Stimulated activated CD8-positive, alpha-beta memory T cell treated with anti-CD3 and anti-CD28 coated beads, Interleukin-4, amount 100 ng/mL, for 48 hours (primary cell): ENCODE measurements at regions not wholly inside any gene's neighbourhood (a gene's known extent, or its start where the extent isn't known, plus 50 kb on each side); places are given as distances from the start of the nearest gene placed in this dataset.
"Not testable (repeated sequence)": the region's sequence is repeated elsewhere in the genome, so short reads cannot be mapped to it uniquely, and the experiment has no call there.

Source experiments
- DNase-seq: peaks from one replicate; pipeline ENCODE4 v3.0.0-alpha.2; 2020

GRCh38 chr6:119938752-119939151 lies 589.2 kb upstream of the MAN1A1 start:
- DNase-seq = no peak

GRCh38 chr6:119934816-119935215 lies 585.3 kb upstream of the MAN1A1 start:
- DNase-seq = no peak

DNA sequence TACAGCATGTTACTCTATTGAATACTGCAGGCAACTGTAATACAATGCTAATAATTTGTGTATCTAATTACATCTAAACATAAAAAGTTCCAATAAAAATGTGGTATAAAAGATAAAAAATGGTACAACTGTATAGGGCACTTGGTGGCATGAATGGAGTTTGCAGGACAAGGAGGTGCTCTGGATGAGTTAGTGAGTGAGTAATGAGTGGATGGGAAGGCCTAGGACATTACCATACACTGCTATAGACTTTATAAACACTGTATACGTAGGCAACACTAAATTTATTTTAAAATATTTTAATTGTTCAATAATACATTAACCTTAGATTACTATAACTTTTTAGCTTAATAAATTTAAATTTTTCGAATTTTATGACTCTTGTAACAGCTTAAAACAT lies 579.6 kb upstream of the MAN1A1 start:
- no peak for DNase-seq

DNA sequence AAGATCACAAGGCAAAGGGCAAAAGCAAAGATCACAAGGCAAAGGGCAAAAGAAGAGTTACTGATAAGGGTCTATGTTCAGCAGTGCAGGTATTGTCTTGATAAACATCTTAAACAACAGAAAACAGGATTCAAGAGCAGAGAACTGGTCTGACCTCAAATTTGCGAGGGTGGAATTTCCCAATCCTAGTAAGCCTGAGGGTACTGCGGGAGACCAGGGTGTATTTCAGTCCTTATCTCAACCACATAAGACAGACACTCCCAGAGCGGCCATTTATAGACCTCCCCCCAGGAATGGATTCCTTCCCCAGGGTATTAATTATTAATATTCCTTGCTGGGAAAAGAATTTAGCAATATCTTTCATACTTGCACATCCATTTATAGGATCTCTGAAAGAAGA lies 575.3 kb upstream of the MAN1A1 start:
- DNase-seq = not testable (repeated sequence)

GRCh38 chr6:119922814-119923213 lies 573.3 kb upstream of the MAN1A1 start:
- DNase-seq = no peak

- DNase-seq = no peak
These were observed 572.0 kb upstream of the MAN1A1 start for GRCh38 chr6:119921491-119922010.

GRCh38 chr6:119917186-119917585 lies 567.6 kb upstream of the MAN1A1 start:
- no peak for DNase-seq

DNA sequence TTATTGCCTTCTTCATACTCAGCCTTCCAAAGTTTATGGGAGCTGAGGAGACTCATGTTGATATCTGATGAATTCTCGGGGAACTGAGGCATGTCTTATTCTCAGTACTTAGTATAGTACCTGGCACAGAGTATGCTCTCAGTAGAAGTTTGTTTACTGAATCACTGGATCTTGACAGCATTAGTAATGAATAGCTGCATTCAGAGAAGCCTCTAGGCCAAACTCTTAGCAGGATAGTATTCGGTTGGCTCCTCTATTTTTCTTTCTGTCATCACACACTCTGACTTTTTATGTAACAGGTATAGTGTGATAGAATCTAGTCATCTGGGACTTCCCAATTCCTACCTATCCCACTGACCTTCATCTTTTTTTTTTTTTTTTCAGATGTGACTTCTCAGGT lies 566.4 kb upstream of the MAN1A1 start:
- DNase-seq = no peak

DNA sequence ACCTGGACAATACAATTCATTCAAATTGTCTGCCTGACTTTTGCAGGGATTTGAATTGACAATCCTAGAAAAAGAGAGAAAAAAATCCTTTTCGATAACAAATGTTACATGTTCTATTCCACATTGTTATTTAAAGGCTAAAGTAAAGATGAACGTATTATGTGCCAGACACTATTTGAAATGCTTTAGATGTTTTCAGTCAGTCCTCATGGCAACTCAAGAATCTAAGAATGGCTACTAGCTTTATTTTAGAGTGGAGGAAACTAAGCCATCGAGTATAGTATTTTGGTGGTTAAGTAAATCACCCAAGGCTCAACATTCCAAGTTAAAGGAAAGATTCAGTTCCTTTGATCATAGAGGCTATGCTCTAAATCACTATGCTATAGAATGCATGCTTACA lies 558.6 kb upstream of the MAN1A1 start:
- no peak for DNase-seq

GRCh38 chr6:119902681-119903080 lies 553.1 kb upstream of the MAN1A1 start:
- no peak for DNase-seq

DNA sequence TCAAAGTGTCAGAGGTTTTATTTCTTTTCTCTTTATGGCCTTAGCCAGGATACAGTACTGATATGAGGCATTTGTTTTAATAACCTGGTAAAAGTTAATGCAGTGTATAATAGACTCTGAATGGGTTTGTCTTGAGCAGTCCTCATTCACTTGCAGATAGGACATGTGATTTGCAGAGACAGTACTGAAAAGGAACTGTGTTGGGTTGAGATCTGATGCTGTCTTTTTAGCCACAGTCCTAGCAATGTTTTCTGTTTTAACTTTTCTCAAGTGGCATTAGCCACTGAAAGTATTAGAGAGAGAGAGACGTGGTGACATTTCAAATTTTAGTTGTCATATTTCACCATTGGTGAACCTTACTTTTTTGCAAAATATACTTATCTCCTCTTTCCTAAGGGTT lies 547.2 kb upstream of the MAN1A1 start:
- no peak for DNase-seq

- DNase-seq = no peak
These were observed 546.1 kb upstream of the MAN1A1 start for GRCh38 chr6:119895626-119896025.

DNA sequence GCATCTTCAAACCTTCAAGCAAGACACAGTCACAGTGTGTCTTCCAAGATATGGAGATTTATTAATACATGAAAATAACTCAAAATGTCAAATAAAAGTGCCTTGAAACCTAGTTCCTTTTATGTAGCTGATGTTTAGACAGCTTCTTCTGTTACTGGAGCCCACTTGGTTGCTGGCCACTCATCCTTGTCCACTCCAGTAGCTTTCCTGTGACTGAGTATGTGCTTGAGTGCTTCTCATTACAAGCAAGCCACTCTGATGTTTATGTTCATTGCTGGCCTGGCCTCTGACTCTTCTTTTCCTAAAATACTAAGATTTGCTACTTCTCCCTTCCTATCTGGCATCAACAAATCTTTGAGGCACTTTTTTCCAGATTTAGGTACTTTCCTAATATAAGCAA lies 545.2 kb upstream of the MAN1A1 start:
- DNase-seq = no peak

GRCh38 chr6:119891644-119892043 lies 542.1 kb upstream of the MAN1A1 start:
- DNase-seq = no peak

GRCh38 chr6:119891206-119891605 lies 541.6 kb upstream of the MAN1A1 start:
- DNase-seq = no peak

DNA sequence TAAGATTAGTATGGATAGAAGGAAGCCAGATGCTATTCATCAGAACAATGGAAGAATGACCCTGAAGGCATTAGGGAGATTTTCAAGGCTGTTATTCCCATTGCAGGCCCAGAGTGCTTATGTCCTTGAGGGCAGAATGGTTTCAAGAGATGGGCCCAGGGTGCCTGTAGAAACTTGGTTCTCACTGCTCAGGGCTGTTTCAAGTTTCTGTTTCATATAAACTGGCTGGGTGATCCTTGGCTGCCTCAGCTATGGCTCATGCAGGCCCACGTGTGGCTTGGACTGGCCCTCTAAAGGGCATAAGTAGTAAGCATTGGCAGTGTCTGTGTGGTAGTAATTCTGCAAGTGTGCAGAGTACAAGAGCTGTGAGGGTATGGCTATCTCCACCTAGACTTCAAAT lies 540.9 kb upstream of the MAN1A1 start:
- no peak for DNase-seq

- DNase-seq = no peak
These were observed 538.1 kb upstream of the MAN1A1 start for GRCh38 chr6:119887666-119888065.

DNA sequence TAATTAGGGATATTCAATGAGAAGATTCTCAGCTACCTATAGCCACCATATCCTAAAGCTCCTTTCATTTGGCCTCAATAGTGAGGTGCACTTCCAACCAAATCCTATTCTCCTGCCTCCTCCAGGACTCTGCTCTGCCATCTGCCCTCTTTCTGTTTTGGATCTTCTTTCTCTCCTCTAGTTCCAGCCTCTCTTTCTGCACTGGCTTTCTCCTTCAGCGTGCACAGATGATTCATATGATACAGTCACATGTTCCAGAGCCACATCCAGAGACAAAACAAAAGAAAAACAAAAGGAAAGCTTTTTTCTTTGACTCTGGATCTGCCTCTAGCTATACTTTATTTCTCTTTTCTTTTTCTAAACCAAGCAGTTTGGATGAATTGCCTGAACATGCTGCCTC lies 531.9 kb upstream of the MAN1A1 start:
- DNase-seq = no peak

DNA sequence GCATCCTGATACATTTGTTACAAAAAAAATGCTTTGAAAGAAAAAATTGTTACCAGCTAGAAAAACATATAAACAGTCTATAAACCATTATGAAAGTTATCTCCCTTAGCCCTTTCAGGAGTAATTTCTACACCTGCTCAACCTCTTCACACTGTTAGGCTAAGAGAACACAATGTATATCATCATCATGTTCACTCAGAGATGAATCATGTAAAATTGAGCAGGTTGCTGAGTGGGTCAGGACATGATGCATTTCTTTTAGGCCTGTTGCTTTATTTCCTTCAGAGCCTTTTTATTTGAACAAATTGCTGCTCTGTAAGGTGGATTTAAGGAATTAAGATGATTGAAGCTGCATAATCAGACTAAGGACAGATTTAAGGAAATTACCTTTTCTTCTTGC lies 531.3 kb upstream of the MAN1A1 start:
- no peak for DNase-seq

DNA sequence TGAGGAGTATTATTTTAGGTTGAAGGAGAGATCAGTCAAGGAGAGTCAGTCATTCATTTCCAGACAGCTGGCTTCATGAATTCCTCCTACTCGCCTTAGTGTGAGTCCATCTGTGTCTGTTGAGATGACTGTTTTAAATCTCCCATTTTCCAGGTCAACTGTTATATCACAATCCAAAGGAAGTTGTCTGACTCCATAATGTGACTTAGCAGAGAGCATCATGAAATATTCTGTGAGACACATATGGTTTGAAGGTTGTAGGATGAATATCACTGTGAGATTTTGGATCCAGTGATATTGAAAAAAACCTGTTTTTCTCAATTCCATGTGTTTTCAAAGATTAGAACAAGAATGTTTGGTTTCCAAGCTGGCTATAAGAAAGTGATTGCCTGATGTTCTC lies 530.2 kb upstream of the MAN1A1 start:
- DNase-seq = no peak

- no peak for DNase-seq
These were observed 524.8 kb upstream of the MAN1A1 start for GRCh38 chr6:119874381-119874780.

GRCh38 chr6:119873107-119873506 lies 523.5 kb upstream of the MAN1A1 start:
- DNase-seq = no peak

DNA sequence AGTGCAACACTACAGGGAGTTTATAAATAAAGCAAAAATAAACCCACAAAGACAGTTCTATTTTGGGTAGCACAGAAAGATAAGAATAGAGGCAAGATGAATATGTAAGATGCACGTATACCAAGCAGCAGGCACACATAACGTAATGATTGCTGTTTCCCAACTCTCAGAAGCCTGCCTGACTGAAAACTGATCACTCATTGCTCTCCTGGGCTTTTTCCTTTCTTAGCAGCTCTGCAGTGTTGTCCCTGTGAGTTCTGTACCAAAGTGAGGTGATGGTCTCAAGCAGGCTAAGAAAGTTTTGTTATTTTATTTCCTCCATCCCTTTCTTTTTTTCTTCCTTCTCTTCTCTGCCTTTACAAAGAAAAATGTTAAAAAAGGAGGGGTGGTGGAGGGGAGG lies 522.0 kb upstream of the MAN1A1 start:
- no peak for DNase-seq

DNA sequence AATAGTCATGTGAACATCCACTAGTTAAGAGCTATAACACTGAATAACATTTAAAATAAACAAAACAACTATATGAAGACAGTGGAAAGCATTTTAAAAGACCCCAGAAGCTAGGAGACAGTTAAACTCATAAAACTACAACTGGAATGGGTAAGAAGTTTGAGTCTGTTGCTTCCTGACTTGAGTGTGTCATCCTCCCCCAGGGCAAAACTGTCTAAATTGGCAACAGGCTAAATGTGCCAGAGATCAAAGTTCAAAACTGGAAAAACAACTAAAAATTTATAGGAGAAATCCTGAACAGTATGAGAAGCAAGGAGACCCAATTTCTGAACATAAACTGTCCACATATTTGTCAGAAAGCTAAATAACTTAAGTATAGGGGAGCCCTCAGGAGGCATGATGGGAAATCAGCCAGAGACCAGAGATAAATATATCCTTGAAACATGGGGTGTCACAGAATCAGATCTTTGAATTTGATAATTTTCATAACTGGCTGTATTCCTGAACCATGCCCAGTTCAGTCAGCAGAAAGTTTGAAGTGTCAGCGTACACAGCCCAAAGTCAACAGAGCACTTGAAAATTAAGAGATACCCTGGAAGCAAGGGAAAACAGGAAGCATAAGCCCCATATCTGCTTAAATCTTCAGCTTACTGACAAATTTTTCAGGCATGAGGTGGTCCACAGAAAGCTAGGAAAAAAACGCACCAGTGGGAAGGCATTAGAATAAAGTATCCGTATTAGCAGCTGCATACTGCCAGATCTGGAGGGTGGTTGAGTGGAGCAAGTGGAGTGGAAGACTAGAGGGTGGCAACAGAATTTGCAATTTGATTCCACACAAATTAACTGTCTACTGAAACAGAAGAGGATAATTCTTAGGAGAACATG lies 516.1 kb upstream of the MAN1A1 start:
- no peak for DNase-seq

DNA sequence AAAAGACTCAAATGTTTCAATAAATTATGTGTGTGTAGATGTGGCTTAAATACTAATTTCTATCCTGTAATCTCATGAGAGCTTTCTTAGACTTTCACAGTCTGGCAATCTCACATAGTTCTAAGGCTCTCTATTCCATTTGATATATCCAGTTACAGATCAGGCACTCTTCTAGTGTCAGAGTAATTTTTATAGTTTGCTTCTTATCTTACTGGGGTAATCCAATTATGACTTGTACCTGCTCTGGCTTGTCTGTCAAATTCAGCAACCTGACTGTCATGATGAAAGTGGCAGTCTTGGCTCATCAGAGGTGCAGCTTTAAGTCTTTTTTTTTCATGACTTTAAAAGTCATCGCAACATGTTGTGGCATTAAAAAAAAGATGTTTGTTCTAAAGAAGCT lies 513.2 kb upstream of the MAN1A1 start:
- no peak for DNase-seq
